ENCODE measurements at regions not wholly inside any gene's neighbourhood (a gene's known extent, or its start where the extent isn't known, plus 50 kb on each side); places are given as distances from the start of the nearest gene placed in this dataset.
"Not testable (repeated sequence)": the region's sequence is repeated elsewhere in the genome, so short reads cannot be mapped to it uniquely, and the experiment has no call there.

GRCh38 chr20:57107208-57107607 lies 159.2 kb downstream of the BMP7 start:
- peaks cover 1% of the 10 kb centered on the region for H3K27me3 Mint-ChIP-seq
- H3K9me3 Mint-ChIP-seq: no peaks in the 10 kb centered on the region
- no peak for DNase-seq
- H3K4me3 Mint-ChIP-seq: no peak overlapping the region
- H3K36me3 Mint-ChIP-seq: no peaks in the 10 kb centered on the region
- H3K27ac Mint-ChIP-seq: no peak overlapping the region
- CTCF ChIA-PET: no interaction called here
- intact Hi-C loops (cut with micrococcal nuclease): no loop called here
- H3K4me1 Mint-ChIP-seq (ENCODE audit: low read depth): no peaks in the 10 kb centered on the region
- POLR2A ChIA-PET: no interaction called here

GRCh38 chr20:57108218-57108617 lies 158.2 kb downstream of the BMP7 start:
- CTCF ChIA-PET: no interaction called here
- no peak for DNase-seq
- Mint-ChIP-seq H3K4me3 (no peak overlapping the region), H3K9me3 (no peaks in the 10 kb centered on the region), H3K27me3 (peaks cover 1% of the 10 kb centered on the region), H3K4me1 (ENCODE audit: low read depth) (no peaks in the 10 kb centered on the region), H3K36me3 (no peaks in the 10 kb centered on the region), H3K27ac (no peak overlapping the region)
- POLR2A ChIA-PET: no interaction called here
- intact Hi-C loops (cut with micrococcal nuclease): no loop called here

DNA sequence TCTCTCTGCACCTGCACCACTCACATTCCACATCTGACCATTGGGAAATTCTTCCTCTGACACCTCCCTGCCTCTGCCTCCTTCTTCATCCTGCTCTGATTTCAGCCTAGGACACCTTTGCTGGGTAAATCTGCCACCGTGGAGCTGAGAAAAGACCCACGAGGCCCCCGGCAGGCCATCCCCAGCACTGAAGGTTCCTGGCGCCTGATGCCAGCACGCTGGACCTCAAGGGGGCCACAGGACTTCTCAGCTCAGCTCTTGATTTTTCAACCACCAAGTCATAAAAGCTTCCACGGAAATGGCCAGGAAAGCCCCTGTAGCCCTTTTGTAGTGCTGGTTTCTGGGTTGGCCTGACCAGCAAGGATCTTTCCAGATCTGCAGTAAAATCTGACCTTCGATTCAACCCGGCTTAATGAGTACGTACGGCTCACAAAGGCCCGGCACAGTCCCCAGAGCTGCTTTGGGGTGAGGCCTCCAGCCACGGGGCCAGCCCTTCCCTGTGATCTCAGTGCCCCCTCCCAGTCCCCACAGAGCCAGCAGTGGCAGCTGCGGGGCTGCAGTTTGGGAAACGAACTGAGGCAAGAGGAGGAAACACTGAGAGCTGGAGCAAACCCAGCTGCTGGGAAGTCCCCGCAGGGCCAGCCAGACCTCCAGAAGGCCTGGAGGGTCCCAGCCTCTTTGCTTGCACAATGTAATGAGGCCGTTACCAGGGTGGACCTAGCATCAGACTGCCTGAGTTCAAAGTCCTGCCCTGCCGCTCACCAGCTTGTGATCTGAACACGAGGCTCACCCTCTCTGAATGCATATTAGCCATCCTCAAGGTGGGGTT lies 157.5 kb downstream of the BMP7 start:
- CTCF ChIA-PET: no interaction called here
- Mint-ChIP-seq H3K4me1 (ENCODE audit: low read depth) (no peaks in the 10 kb centered on the region), H3K9me3 (no peaks in the 10 kb centered on the region), H3K27ac (no peak overlapping the region), H3K4me3 (no peak overlapping the region), H3K36me3 (no peaks in the 10 kb centered on the region), H3K27me3 (peaks cover 1% of the 10 kb centered on the region)
- intact Hi-C loops (cut with micrococcal nuclease): no loop called here
- POLR2A ChIA-PET: no interaction called here
- DNase-seq: no peak

DNA sequence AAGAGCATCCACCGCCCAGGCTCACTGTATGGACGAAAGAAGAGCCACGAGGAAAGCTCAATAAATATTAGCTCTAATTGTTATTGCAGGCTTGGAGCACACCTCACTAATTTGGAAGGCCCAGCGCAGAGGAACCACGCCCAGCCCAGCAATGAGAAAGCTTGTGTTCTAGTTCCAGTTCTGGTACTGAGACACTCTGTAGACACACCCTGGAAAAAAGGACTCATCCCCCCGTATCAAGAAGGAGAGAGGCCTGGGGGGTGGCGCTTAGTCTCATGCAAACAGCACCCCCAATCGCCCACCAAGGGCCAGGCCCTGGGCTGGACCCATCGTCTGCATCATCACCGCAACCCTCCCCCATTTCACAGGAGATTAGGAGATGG lies 156.9 kb downstream of the BMP7 start:
- peaks cover 1% of the 10 kb centered on the region for H3K27me3 Mint-ChIP-seq
- no peak overlapping the region for H3K4me3 Mint-ChIP-seq
- ChIA-PET POLR2A (no interaction called here), CTCF (no interaction called here)
- no peak for DNase-seq
- H3K27ac Mint-ChIP-seq: no peak overlapping the region
- no peaks in the 10 kb centered on the region for H3K4me1 Mint-ChIP-seq (ENCODE audit: low read depth)
- H3K9me3 Mint-ChIP-seq: no peaks in the 10 kb centered on the region
- no peaks in the 10 kb centered on the region for H3K36me3 Mint-ChIP-seq
- intact Hi-C loops (cut with micrococcal nuclease): no loop called here

GRCh38 chr20:57110121-57111027 lies 156.1 kb downstream of the BMP7 start:
- POLR2A ChIA-PET; H3K9me3 Mint-ChIP-seq; H3K4me3 Mint-ChIP-seq; H3K36me3 Mint-ChIP-seq; H3K27me3 Mint-ChIP-seq; H3K27ac Mint-ChIP-seq; intact Hi-C loops (cut with micrococcal nuclease); DNase-seq; H3K4me1 Mint-ChIP-seq (ENCODE audit: low read depth); CTCF ChIA-PET: not testable (repeated sequence)

DNA sequence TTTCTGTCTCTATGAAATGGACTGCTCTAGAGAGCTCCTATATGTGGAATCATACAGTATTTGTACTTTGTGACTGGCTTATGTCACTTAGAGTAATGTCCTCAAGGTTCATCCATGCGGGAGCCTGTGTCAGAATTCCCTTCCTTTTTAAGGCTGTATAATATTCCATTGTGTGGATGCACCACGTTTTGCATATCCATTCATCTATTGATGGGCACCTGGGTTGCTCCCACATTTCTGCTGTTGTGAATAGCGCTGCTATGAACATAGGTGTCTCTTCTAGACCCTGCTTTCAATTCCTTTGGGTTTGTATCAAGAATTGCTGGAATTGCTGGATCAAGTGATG lies 155.4 kb downstream of the BMP7 start:
- H3K4me3 Mint-ChIP-seq: no peak overlapping the region
- intact Hi-C loops (cut with micrococcal nuclease): no loop called here
- H3K27me3 Mint-ChIP-seq: no peaks in the 10 kb centered on the region
- DNase-seq: no peak
- H3K27ac Mint-ChIP-seq: no peak overlapping the region
- ChIA-PET CTCF (no interaction called here), POLR2A (no interaction called here)
- H3K9me3 Mint-ChIP-seq: no peaks in the 10 kb centered on the region
- no peaks in the 10 kb centered on the region for H3K4me1 Mint-ChIP-seq (ENCODE audit: low read depth)
- H3K36me3 Mint-ChIP-seq: no peaks in the 10 kb centered on the region

DNA sequence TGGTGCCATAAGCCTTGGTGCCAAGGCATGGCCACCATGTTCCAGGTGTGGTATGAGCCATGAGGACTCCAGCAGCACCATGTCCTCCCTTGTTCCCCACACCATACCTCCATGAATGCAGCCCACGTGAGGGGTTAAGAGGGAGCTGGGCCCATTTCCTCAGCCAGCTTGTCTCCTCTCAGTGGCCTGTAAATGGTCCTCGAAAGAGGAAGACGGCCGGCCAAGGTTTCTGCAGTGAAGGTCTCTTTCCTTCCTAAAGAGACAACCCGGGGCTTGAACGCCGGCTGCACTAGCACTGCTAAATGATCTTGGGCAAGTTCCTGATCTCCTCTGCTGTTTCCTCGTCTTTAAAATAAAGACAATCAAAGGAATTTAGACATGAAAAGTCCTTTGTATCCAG lies 154.0 kb downstream of the BMP7 start:
- no peak for DNase-seq
- H3K36me3 Mint-ChIP-seq: no peaks in the 10 kb centered on the region
- ChIA-PET CTCF (no interaction called here), POLR2A (no interaction called here)
- no peak overlapping the region for H3K27ac Mint-ChIP-seq
- no peaks in the 10 kb centered on the region for H3K4me1 Mint-ChIP-seq (ENCODE audit: low read depth)
- H3K4me3 Mint-ChIP-seq: no peak overlapping the region
- H3K9me3 Mint-ChIP-seq: no peaks in the 10 kb centered on the region
- no peaks in the 10 kb centered on the region for H3K27me3 Mint-ChIP-seq
- intact Hi-C loops (cut with micrococcal nuclease): no loop called here

- no peaks in the 10 kb centered on the region for H3K27me3 Mint-ChIP-seq
- no peaks in the 10 kb centered on the region for H3K4me1 Mint-ChIP-seq (ENCODE audit: low read depth)
- intact Hi-C loops (cut with micrococcal nuclease): no loop called here
- H3K9me3 Mint-ChIP-seq: no peaks in the 10 kb centered on the region
- H3K4me3 Mint-ChIP-seq: no peak overlapping the region
- DNase-seq: no peak
- POLR2A ChIA-PET: no interaction called here
- H3K27ac Mint-ChIP-seq: no peak overlapping the region
- CTCF ChIA-PET: no interaction called here
- no peaks in the 10 kb centered on the region for H3K36me3 Mint-ChIP-seq
Observed at GRCh38 chr20:57114290-57115005, 152.0 kb downstream of the BMP7 start.

- ChIA-PET POLR2A (no interaction called here), CTCF (no interaction called here)
- no peak for DNase-seq
- H3K27me3 Mint-ChIP-seq: no peaks in the 10 kb centered on the region
- H3K4me3 Mint-ChIP-seq: no peak overlapping the region
- no peaks in the 10 kb centered on the region for H3K9me3 Mint-ChIP-seq
- no peaks in the 10 kb centered on the region for H3K4me1 Mint-ChIP-seq (ENCODE audit: low read depth)
- H3K36me3 Mint-ChIP-seq: no peaks in the 10 kb centered on the region
- intact Hi-C loops (cut with micrococcal nuclease): no loop called here
- no peak overlapping the region for H3K27ac Mint-ChIP-seq
Observed at GRCh38 chr20:57117296-57117695, 149.1 kb downstream of the BMP7 start.

DNA sequence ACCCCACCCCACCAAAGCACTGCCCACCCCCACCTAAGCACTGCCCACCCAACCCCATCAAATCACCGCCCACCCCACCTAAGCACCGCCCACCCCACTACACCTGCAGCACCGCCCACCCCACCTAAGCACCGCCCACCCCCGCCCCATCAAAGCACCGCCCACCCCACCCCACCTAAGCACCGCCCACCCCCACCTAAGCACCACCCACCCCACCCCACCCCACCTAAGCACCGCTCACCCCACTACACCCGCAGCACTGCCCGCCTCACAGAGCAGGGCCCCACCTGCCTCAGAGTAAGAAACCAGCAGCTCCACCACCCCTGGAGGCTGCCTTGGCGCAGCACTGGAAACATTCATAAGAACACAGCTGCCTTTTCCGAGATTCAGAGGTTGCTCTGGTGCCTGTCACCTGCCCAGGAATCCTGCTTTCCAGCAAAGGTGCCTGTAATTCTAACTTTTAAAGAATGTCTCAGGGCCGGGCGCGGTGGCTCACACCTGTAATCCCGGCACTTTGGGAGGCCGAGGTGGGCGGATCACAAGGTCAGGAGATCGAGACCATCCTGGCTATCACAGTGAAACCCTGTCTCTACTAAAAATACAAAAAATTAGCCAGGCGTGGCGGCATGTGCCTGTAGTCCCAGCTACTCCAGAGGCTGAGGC lies 148.2 kb downstream of the BMP7 start:
- ChIA-PET CTCF (no interaction called here), POLR2A (no interaction called here)
- H3K4me1 Mint-ChIP-seq (ENCODE audit: low read depth): no peaks in the 10 kb centered on the region
- intact Hi-C loops (cut with micrococcal nuclease): no loop called here
- no peaks in the 10 kb centered on the region for H3K9me3 Mint-ChIP-seq
- H3K4me3 Mint-ChIP-seq: no peak overlapping the region
- no peak for DNase-seq
- no peaks in the 10 kb centered on the region for H3K36me3 Mint-ChIP-seq
- H3K27ac Mint-ChIP-seq: no peak overlapping the region
- no peaks in the 10 kb centered on the region for H3K27me3 Mint-ChIP-seq

All from activated CD4-positive, alpha-beta memory T cell treated with anti-CD3 and anti-CD28 coated beads for 36 hours (primary cell).